ENCODE measurements at regions not wholly inside any gene's neighbourhood (a gene's known extent, or its start where the extent isn't known, plus 50 kb on each side); places are given as distances from the start of the nearest gene placed in this dataset.

DNA sequence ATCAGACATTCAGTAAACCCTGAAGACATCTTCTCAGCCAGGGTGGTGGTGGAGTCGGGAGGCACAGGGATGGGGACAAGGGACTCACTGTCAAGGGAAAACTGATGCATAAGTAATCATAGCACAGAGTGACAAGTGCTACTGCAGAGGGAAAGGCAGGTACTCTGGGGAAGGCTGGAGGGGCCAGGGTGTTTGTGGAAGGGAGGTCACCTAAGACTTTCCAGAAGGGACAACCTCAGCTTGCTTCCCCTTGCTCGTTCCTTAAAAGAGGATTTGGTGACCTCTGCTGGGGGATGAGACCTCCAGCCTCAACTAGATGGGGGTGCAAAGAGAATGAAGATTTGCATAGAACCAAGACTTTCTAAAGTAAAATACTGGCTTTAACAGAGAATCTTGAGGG lies 99.5 kb downstream of the SLC4A3 start:
- no peaks in the 10 kb centered on the region for H3K36me3 ChIP-seq (ENCODE audit: control insufficient read depth, insufficient read depth, low read length)
- no peaks in the 10 kb centered on the region for H3K9me3 ChIP-seq (replicated peaks; ENCODE audit: control insufficient read depth, low read depth, low read length)
- WGBS (ENCODE audit: insufficient coverage): 80% methylated on average over 1 of the region's 2 CpGs
- peaks cover 14% of the 10 kb centered on the region for H3K4me1 ChIP-seq (ENCODE audit: control insufficient read depth, insufficient read depth, low read length)
- H3K27me3 ChIP-seq (ENCODE audit: control insufficient read depth, insufficient read depth, low read length): peaks cover 2% of the 10 kb centered on the region
- no peak overlapping the region for H3K4me3 ChIP-seq (ENCODE audit: low read length)
- DNase-seq: no peak
- H3K27ac ChIP-seq (ENCODE audit: low read length): no peak overlapping the region

DNA sequence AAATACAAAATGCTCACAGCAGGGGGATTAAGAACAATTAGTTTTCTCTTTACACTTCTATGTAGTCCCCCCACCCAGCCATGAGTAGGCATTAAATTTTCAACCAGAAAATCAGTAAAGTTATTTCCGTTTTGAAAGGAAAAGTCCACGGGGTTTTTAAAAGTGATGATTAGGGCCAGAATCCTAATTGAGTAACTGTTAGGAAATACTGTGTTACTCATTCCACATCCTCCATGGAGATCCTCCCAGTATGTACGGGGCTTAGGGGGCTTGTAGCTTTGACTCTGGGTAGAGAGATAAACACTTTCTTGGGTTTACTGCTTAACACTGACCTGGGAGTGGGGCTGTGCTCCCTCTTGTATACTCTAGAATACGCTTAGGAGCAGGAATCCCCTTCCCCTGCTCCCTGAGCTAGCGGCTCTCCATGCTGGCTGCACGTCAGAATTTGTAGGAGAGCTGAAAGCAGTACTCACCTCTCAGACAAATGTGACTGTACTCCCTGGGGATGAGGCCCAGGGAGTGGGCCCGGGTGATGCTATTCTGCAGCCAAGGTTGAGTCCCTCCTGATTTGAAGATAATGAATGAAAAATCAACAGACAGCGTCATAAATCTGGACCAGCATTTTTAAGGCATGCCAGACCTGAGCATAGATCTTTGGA lies 100.5 kb downstream of the SLC4A3 start:
- no peak overlapping the region for H3K4me3 ChIP-seq (ENCODE audit: low read length)
- peaks cover 9% of the 10 kb centered on the region for H3K4me1 ChIP-seq (ENCODE audit: control insufficient read depth, insufficient read depth, low read length)
- H3K27ac ChIP-seq (ENCODE audit: low read length): no peak overlapping the region
- DNase-seq: peak; percentile 42
- 44% methylated on average over 5 of the region's 8 CpGs for WGBS (ENCODE audit: insufficient coverage)
- no peaks in the 10 kb centered on the region for H3K9me3 ChIP-seq (replicated peaks; ENCODE audit: control insufficient read depth, low read depth, low read length)
- no peaks in the 10 kb centered on the region for H3K36me3 ChIP-seq (ENCODE audit: control insufficient read depth, insufficient read depth, low read length)
- peaks cover 2% of the 10 kb centered on the region for H3K27me3 ChIP-seq (ENCODE audit: control insufficient read depth, insufficient read depth, low read length)

DNA sequence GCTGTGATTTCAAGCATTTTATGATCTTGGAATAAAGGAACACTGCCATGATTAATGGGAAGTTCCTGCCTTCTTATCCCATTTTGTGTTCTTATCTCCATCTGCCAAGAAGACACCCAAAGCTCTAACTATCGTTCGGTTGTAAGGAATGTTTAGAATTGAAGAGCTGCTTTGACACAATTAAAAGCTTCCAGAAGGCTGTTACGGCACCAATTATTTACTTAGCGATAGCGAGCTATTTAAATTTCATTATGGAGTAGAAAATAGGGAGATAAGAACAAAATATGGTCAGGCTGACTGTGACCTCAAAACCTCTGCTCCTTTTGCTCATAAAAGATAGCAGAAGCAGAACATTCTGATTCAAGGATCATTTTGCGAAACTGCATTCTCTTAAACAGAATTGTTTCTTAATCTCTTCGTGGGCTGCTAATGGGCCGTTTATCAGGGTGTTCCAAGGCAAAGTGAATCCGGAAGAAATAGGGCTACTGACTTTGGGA lies 101.6 kb downstream of the SLC4A3 start:
- DNase-seq: no peak
- no peak overlapping the region for H3K27ac ChIP-seq (ENCODE audit: low read length)
- H3K27me3 ChIP-seq (ENCODE audit: control insufficient read depth, insufficient read depth, low read length): peaks cover 2% of the 10 kb centered on the region
- WGBS (ENCODE audit: insufficient coverage): 73% methylated on average over 6 of the region's 9 CpGs
- H3K36me3 ChIP-seq (ENCODE audit: control insufficient read depth, insufficient read depth, low read length): no peaks in the 10 kb centered on the region
- no peak overlapping the region for H3K4me3 ChIP-seq (ENCODE audit: low read length)
- no peaks in the 10 kb centered on the region for H3K9me3 ChIP-seq (replicated peaks; ENCODE audit: control insufficient read depth, low read depth, low read length)
- H3K4me1 ChIP-seq (ENCODE audit: control insufficient read depth, insufficient read depth, low read length): peaks cover 14% of the 10 kb centered on the region

DNA sequence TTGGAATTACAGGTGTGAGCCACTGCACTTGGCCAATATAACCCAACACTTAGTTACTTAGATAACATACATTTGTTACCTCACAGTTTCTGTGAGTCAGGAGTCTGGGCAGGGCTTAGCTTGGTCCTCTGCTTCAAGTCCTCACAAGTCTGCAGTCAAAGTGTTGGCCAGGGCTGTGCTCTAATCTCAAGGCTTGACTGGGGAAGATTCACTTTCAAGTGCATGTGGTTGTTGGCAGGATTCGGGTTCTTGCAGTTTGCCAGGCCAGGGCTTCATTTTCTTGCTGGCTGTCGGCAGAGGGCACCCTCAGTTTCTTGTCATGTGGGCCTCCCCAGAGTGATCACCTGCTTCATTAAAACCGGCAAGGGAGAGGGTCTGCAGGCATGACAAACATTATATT lies 103.7 kb downstream of the SLC4A3 start:
- no peaks in the 10 kb centered on the region for H3K9me3 ChIP-seq (replicated peaks; ENCODE audit: control insufficient read depth, low read depth, low read length)
- 100% methylated on average over 1 of the region's 3 CpGs for WGBS (ENCODE audit: insufficient coverage)
- peaks cover 14% of the 10 kb centered on the region for H3K4me1 ChIP-seq (ENCODE audit: control insufficient read depth, insufficient read depth, low read length)

DNA sequence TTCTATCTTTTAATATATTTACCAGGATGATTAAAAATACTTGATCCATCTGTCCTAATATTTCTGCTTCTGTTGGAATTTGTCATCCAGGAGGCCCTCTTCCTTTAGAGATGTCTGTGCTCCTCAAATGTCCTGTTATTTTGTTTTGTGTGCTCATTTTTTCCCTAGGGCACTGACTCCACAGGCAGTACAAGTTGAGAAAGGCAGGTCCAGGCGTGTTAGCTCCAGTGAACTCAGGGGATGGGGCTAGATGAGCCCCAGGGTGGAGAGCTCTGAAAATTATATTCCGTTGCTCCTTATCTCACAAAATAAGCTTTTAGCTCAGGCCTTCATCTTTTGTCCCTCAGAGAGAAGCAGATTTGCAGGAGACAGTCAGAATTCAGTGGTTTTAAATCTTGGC lies 105.7 kb downstream of the SLC4A3 start:
- WGBS (ENCODE audit: insufficient coverage): no CpG with 5 or more reads among the region's 2 CpGs
- no peaks in the 10 kb centered on the region for H3K9me3 ChIP-seq (replicated peaks; ENCODE audit: control insufficient read depth, low read depth, low read length)
- DNase-seq: no peak
- H3K4me3 ChIP-seq (ENCODE audit: low read length): no peak overlapping the region
- no peaks in the 10 kb centered on the region for H3K36me3 ChIP-seq (ENCODE audit: control insufficient read depth, insufficient read depth, low read length)
- no peaks in the 10 kb centered on the region for H3K27me3 ChIP-seq (ENCODE audit: control insufficient read depth, insufficient read depth, low read length)
- H3K27ac ChIP-seq (ENCODE audit: low read length): no peak overlapping the region
- H3K4me1 ChIP-seq (ENCODE audit: control insufficient read depth, insufficient read depth, low read length): peaks cover 19% of the 10 kb centered on the region

More for the DNA sequence above, 103.7 kb downstream of the SLC4A3 start:
- no peak for DNase-seq
- Histone ChIP-seq H3K36me3 (ENCODE audit: control insufficient read depth, insufficient read depth, low read length) (no peaks in the 10 kb centered on the region), H3K27me3 (ENCODE audit: control insufficient read depth, insufficient read depth, low read length) (peaks cover 2% of the 10 kb centered on the region), H3K4me3 (ENCODE audit: low read length) (no peak overlapping the region), H3K27ac (ENCODE audit: low read length) (no peak overlapping the region)

DNA sequence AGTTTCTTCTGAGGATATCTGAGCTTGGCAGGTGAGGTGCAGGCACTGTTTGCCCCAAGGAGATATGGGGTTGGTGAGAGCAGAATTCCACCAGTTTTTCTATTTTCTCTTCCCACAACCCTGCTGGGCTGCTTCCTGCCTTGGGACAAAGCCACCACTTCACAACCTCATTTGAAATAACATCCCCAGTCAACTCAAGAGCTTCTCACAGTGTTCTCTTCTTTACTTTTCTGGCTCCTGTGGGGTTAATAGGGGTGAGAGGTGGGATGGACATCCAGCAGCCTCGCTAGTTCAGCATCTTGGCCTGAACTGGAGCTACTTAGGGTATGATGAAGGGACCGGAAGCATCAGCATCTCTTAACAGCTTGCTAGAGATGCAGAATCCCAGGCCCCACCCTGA lies 106.3 kb downstream of the SLC4A3 start:
- Histone ChIP-seq H3K27me3 (ENCODE audit: control insufficient read depth, insufficient read depth, low read length) (no peaks in the 10 kb centered on the region), H3K4me1 (ENCODE audit: control insufficient read depth, insufficient read depth, low read length) (peaks cover 14% of the 10 kb centered on the region), H3K36me3 (ENCODE audit: control insufficient read depth, insufficient read depth, low read length) (no peaks in the 10 kb centered on the region), H3K27ac (ENCODE audit: low read length) (no peak overlapping the region), H3K4me3 (ENCODE audit: low read length) (no peak overlapping the region), H3K9me3 (replicated peaks; ENCODE audit: control insufficient read depth, low read depth, low read length) (no peaks in the 10 kb centered on the region)
- DNase-seq: no peak
- WGBS (ENCODE audit: insufficient coverage): 55% methylated on average over 2 of the region's 2 CpGs

DNA sequence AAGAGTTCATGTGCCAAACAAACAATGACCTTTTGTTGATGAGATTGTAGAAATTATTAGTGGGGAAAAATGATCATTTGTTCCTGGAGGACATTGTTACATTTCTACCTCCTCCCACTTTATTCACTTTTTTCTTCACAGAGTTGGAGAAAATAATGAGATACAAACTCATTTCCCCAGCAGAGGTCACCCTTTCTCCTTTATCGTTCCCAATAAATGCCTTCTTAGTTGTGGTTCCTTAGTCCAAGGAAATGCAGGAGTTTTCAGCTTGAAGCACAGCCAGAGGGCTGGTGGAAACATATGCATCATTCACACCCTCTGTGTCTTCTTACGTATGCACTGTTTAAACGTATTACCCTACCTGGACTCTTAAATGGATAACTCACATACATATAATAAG lies 108.8 kb downstream of the SLC4A3 start:
- H3K4me1 ChIP-seq (ENCODE audit: control insufficient read depth, insufficient read depth, low read length): peaks cover 19% of the 10 kb centered on the region
- no peaks in the 10 kb centered on the region for H3K27me3 ChIP-seq (ENCODE audit: control insufficient read depth, insufficient read depth, low read length)
- no CpG with 5 or more reads among the region's 3 CpGs for WGBS (ENCODE audit: insufficient coverage)
- H3K9me3 ChIP-seq (replicated peaks; ENCODE audit: control insufficient read depth, low read depth, low read length): no peaks in the 10 kb centered on the region
- no peak overlapping the region for H3K27ac ChIP-seq (ENCODE audit: low read length)
- no peaks in the 10 kb centered on the region for H3K36me3 ChIP-seq (ENCODE audit: control insufficient read depth, insufficient read depth, low read length)
- DNase-seq: peak; percentile 91
- H3K4me3 ChIP-seq (ENCODE audit: low read length): no peak overlapping the region

DNA sequence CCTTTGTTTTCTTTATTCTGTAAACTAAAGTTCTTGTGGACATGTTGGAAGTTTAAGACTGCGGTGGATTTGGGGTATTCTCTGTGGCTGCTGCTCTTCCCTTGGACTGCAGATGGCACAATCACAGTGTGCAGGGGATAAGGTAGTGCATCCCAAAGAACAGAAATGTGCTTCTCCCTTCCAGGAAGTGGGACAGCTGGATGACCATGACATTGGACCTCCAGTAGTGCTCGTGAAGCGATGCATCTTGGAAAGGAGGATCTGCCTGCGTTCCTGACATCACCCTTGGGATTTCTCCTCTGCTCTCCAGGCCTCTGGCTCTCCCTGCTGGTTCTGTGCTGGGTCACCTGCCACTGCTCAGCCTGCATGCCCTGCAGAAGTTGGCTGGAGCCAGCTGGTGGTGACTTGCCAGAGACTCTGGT lies 109.9 kb downstream of the SLC4A3 start:
- H3K4me3 ChIP-seq (ENCODE audit: low read length): no peak overlapping the region
- 36% methylated on average over 4 of the region's 4 CpGs for WGBS (ENCODE audit: insufficient coverage)
- no peaks in the 10 kb centered on the region for H3K27me3 ChIP-seq (ENCODE audit: control insufficient read depth, insufficient read depth, low read length)
- DNase-seq: peak; percentile 87
- H3K36me3 ChIP-seq (ENCODE audit: control insufficient read depth, insufficient read depth, low read length): no peaks in the 10 kb centered on the region
- peaks cover 22% of the 10 kb centered on the region for H3K4me1 ChIP-seq (ENCODE audit: control insufficient read depth, insufficient read depth, low read length)
- H3K9me3 ChIP-seq (replicated peaks; ENCODE audit: control insufficient read depth, low read depth, low read length): no peaks in the 10 kb centered on the region
- no peak overlapping the region for H3K27ac ChIP-seq (ENCODE audit: low read length)

DNA sequence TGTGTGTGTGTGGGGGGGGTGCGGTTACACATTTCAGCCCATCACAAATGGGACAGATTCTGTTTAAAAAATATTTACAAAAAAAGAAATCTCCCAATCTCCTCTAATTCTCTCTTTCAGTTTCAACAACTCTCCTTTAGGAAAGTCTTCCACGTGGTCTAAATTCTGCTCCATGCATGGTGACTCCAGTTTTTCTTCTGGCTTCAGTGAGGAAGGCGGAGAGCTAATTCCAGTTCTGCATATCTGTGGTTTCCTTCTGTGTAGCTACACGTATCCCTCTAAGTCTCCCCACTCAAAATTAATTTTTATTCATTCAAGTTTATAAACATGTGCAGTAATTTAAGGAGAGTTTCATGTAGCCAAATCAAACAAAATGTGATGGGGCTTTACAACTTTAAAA lies 111.6 kb downstream of the SLC4A3 start:
- peaks cover 21% of the 10 kb centered on the region for H3K4me1 ChIP-seq (ENCODE audit: control insufficient read depth, insufficient read depth, low read length)
- no peaks in the 10 kb centered on the region for H3K36me3 ChIP-seq (ENCODE audit: control insufficient read depth, insufficient read depth, low read length)
- H3K27me3 ChIP-seq (ENCODE audit: control insufficient read depth, insufficient read depth, low read length): peaks cover 2% of the 10 kb centered on the region
- DNase-seq: peak; percentile 59
- no peak overlapping the region for H3K27ac ChIP-seq (ENCODE audit: low read length)
- WGBS (ENCODE audit: insufficient coverage): 38% methylated on average over 1 of the region's 4 CpGs
- no peak overlapping the region for H3K4me3 ChIP-seq (ENCODE audit: low read length)
- H3K9me3 ChIP-seq (replicated peaks; ENCODE audit: control insufficient read depth, low read depth, low read length): no peaks in the 10 kb centered on the region

DNA sequence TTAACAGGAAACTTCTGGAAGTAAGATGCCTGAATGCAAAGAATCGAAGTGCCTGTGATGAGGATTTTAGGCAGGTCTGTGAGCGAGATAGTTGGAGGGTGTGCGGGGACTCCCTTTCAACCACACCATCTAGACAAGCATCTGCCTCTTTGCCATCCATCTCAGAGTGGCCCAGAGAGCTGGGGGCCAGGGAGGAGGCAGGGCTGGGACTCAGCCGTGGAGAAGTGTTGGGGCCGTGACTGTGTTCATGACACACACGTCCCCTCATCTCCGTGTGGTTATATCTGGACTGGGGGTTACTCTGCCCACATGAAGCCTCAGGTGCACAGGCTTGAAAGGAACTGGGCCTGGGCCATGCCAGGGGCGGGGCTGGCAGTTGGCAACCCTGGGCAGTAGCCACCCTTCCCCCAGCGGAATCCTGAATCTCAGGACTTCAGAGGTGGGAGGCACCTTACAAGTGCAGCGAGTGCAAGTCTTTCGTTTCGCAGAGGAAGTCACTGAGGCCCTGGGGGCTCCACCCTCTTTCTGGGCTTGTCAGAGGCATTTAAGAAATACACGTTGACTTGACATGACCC lies 112.5 kb downstream of the SLC4A3 start:
- no peaks in the 10 kb centered on the region for H3K9me3 ChIP-seq (replicated peaks; ENCODE audit: control insufficient read depth, low read depth, low read length)
- no peak overlapping the region for H3K27ac ChIP-seq (ENCODE audit: low read length)
- WGBS (ENCODE audit: insufficient coverage): 90% methylated on average over 8 of the region's 13 CpGs
- DNase-seq: no peak
- peaks cover 29% of the 10 kb centered on the region for H3K4me1 ChIP-seq (ENCODE audit: control insufficient read depth, insufficient read depth, low read length)
- peaks cover 2% of the 10 kb centered on the region for H3K27me3 ChIP-seq (ENCODE audit: control insufficient read depth, insufficient read depth, low read length)
- H3K4me3 ChIP-seq (ENCODE audit: low read length): no peak overlapping the region
- no peaks in the 10 kb centered on the region for H3K36me3 ChIP-seq (ENCODE audit: control insufficient read depth, insufficient read depth, low read length)

Data from muscle of leg (tissue), 3 donors.